H1 (cell line): ENCODE measurements at regions not wholly inside any gene's neighbourhood (a gene's known extent, or its start where the extent isn't known, plus 50 kb on each side); places are given as distances from the start of the nearest gene placed in this dataset.

ENCODE experiments used
- BRCA1 ChIP-seq: IDR thresholded peaks from 2 replicates; pipeline ENCODE4 v1.6.1; 2012; ENCODE audit warnings: low read depth, low read length, improper control_type of control experiment
- TCF12 ChIP-seq: IDR thresholded peaks from 2 replicates; pipeline ENCODE4 v1.6.1; 2011; ENCODE audit warnings: low read depth, mild to moderate bottlenecking, low read length

DNA sequence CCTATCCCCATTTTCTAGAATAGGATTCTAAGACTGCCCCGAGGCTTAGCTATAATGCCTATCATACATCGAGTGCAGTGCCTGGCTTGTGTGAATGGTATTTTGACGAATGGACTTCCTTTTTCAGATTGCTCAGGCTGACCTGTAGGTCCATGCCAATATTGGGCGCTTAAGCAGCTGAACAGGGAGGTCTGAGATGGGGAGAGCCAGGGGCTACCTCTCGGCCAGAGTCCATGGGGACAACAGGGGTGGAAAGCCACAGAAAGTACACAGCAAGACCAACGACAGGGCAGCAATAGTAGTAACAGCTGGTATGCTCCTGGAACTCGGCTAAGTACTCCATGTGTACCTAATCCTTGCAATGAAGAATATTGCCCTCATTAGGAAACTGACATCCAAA is 91.7 kb upstream of the WSCD1 start (continued):
- TF ChIP-seq BRCA1 (no peak), TCF12 (no peak)
